ENCODE measurements at regions not wholly inside any gene's neighbourhood (a gene's known extent, or its start where the extent isn't known, plus 50 kb on each side); places are given as distances from the start of the nearest gene placed in this dataset.

DNA sequence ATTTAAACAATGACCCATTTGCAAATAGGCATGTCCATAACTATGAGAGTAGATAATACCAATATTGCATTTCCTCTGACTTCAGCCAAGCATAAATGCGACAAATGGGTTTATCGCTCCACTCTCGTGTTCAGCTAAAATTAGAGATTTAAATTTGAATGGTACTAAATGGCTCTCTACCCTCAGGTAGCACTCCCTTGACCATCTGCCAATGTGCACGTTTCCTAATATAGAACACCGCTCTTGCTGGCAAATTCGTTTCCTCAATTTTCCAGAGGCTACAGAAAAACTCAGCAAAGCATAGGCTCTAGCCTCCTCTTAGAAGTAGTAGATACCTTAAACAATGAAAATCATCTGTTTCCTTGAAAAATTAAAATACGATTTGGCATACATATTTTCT, 251.6 kb downstream of the ADGRA3 start:
- H3K9me3 ChIP-seq (ENCODE audit: control insufficient read depth in 1 of 2, insufficient read depth in 1 of 2, low read length in 2 of 2), result peaks cover 5 to 10% of the 10 kb centered on the region in 2 experiments
- H3K27me3 Mint-ChIP-seq, result no peaks in the 10 kb centered on the region
- intact Hi-C loops (cut with DNase I, micrococcal nuclease), result no loop called here
- no peak for DNase-seq
- no peak overlapping the region for H3K27ac Mint-ChIP-seq
- H3K4me1 ChIP-seq (ENCODE audit: insufficient read depth, low read length), result no peaks in the 10 kb centered on the region
- ChIA-PET POLR2A (no interaction called here), CTCF (no interaction called here)
- no peaks in the 10 kb centered on the region for H3K27me3 ChIP-seq (ENCODE audit: control insufficient read depth in 1 of 2, insufficient read depth in 2 of 2, low read length in 2 of 2)
- peaks cover 5% of the 10 kb centered on the region for H3K9me3 Mint-ChIP-seq
- H3K4me3 ChIP-seq (ENCODE audit: low read length), result no peak overlapping the region
- TF ChIP-seq, protein P1, sequence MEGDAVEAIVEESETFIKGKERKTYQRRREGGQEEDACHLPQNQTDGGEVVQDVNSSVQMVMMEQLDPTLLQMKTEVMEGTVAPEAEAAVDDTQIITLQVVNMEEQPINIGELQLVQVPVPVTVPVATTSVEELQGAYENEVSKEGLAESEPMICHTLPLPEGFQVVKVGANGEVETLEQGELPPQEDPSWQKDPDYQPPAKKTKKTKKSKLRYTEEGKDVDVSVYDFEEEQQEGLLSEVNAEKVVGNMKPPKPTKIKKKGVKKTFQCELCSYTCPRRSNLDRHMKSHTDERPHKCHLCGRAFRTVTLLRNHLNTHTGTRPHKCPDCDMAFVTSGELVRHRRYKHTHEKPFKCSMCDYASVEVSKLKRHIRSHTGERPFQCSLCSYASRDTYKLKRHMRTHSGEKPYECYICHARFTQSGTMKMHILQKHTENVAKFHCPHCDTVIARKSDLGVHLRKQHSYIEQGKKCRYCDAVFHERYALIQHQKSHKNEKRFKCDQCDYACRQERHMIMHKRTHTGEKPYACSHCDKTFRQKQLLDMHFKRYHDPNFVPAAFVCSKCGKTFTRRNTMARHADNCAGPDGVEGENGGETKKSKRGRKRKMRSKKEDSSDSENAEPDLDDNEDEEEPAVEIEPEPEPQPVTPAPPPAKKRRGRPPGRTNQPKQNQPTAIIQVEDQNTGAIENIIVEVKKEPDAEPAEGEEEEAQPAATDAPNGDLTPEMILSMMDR (IDR thresholded peaks at IDR 0.05), result no peak
- H3K27ac ChIP-seq (ENCODE audit: low read depth in 1 of 2, low read length in 2 of 2), result no peak overlapping the region
- H3K4me1 Mint-ChIP-seq (ENCODE audit: low read depth), result no peaks in the 10 kb centered on the region
- no peak for ATAC-seq (ENCODE audit: poor library complexity)
- no peak overlapping the region for H3K4me3 Mint-ChIP-seq
- H3K36me3 ChIP-seq (ENCODE audit: insufficient read depth, low read length), result no peaks in the 10 kb centered on the region
- no peaks in the 10 kb centered on the region for H3K36me3 Mint-ChIP-seq (ENCODE audit: low read depth)

DNA sequence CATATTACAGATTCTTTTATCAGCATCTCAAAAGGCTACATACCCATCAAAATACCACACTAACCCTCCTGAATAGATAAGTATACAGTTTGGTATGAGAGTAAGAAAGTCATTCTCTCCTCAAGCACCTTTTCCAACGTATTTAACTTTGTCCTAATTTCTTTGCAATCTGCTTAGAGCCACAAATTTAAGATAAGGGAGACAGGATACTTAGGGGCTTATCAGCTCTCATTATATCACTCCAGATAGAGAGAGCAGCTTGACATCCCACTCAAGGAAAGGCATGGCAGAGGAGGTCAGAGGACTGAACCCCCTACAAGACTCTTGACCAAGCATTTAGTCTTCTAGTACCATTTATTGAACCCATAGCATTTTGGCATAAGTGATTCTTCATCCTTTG, 262.4 kb downstream of the ADGRA3 start:
- Mint-ChIP-seq H3K27me3 (no peaks in the 10 kb centered on the region), H3K9me3 (peaks cover 13% of the 10 kb centered on the region), H3K36me3 (ENCODE audit: low read depth) (no peaks in the 10 kb centered on the region), H3K27ac (no peak overlapping the region), H3K4me3 (no peak overlapping the region), H3K4me1 (ENCODE audit: low read depth) (no peaks in the 10 kb centered on the region)
- ATAC-seq (ENCODE audit: poor library complexity), result no peak
- ChIA-PET CTCF (no interaction called here), POLR2A (no interaction called here)
- Histone ChIP-seq H3K9me3 (ENCODE audit: control insufficient read depth in 1 of 2, insufficient read depth in 1 of 2, low read length in 2 of 2) (no peaks in the 10 kb centered on the region), H3K4me1 (ENCODE audit: insufficient read depth, low read length) (no peaks in the 10 kb centered on the region), H3K27me3 (ENCODE audit: control insufficient read depth in 1 of 2, insufficient read depth in 2 of 2, low read length in 2 of 2) (no peaks in the 10 kb centered on the region), H3K4me3 (ENCODE audit: low read length) (no peak overlapping the region), H3K36me3 (ENCODE audit: insufficient read depth, low read length) (no peaks in the 10 kb centered on the region), H3K27ac (ENCODE audit: low read depth in 1 of 2, low read length in 2 of 2) (no peak overlapping the region)
- intact Hi-C loops (cut with DNase I, micrococcal nuclease), result no loop called here
- DNase-seq, result no peak
- TF ChIP-seq, protein P1 (IDR thresholded peaks at IDR 0.05), result no peak

DNA sequence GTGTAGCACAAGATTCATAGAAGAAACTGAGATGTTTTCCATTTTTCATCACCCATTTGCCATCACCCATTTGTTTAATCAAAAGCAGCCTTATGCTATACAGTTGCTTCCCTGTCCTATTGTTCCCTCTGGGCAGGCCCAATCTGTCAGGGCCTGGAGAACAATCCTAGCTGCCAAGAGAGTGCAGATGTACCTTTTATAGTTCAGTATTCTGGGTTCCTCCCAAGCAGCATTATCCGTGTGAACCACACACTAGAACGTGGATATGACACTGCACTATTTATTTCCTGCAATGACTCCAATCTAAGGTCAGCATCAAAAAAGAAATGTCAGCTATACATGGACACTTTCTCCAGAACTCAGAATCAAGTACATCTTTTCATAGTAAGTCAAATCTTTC, 269.0 kb downstream of the ADGRA3 start:
- Mint-ChIP-seq H3K4me1 (ENCODE audit: low read depth) (no peaks in the 10 kb centered on the region), H3K9me3 (peaks cover 11% of the 10 kb centered on the region)
- TF ChIP-seq, protein P1 (IDR thresholded peaks at IDR 0.05), result no peak

More for the DNA sequence above, 269.0 kb downstream of the ADGRA3 start:
- Histone ChIP-seq H3K9me3 (ENCODE audit: control insufficient read depth in 1 of 2, insufficient read depth in 1 of 2, low read length in 2 of 2) (no peaks in the 10 kb centered on the region), H3K27me3 (ENCODE audit: control insufficient read depth in 1 of 2, insufficient read depth in 2 of 2, low read length in 2 of 2) (no peaks in the 10 kb centered on the region), H3K27ac (ENCODE audit: low read depth in 1 of 2, low read length in 2 of 2) (no peak overlapping the region), H3K4me1 (ENCODE audit: insufficient read depth, low read length) (no peaks in the 10 kb centered on the region), H3K36me3 (ENCODE audit: insufficient read depth, low read length) (no peaks in the 10 kb centered on the region), H3K4me3 (ENCODE audit: low read length) (no peak overlapping the region)
- no peaks in the 10 kb centered on the region for H3K36me3 Mint-ChIP-seq (ENCODE audit: low read depth)
- DNase-seq, result no peak
- ATAC-seq (ENCODE audit: poor library complexity), result no peak
- intact Hi-C loops (cut with DNase I, micrococcal nuclease), result no loop called here
- ChIA-PET POLR2A (no interaction called here), CTCF (no interaction called here)
- no peak overlapping the region for H3K27ac Mint-ChIP-seq
- no peak overlapping the region for H3K4me3 Mint-ChIP-seq
- no peaks in the 10 kb centered on the region for H3K27me3 Mint-ChIP-seq

All from CD4-positive, alpha-beta T cell (primary cell).